Body of pancreas (tissue), 4 donors: ENCODE measurements at regions not wholly inside any gene's neighbourhood (a gene's known extent, or its start where the extent isn't known, plus 50 kb on each side); places are given as distances from the start of the nearest gene placed in this dataset.

Experiments used
- CTCF ChIP-seq, 7 experiments: fragments of 450-650 bp in 4 of 7; fragments of 200-600 bp in 3 of 7; sonication (generic) in 3 of 7; IDR thresholded peaks; one replicate each; pipeline ENCODE4 v1.5.1; 2016 to 2019; ENCODE audit warnings: antibody characterized with exemption in 7 of 7
- POLR2A ChIP-seq, 3 donors: fragments of 450-650 bp; IDR thresholded peaks; one replicate each; pipeline ENCODE4 v1.6.1; 2016; ENCODE audit warnings: antibody characterized with exemption in 3 of 3, mild to moderate bottlenecking in 2 of 3

GRCh38 chr6:51533962-51534361 lies 553.5 kb downstream of the PKHD1 start:
- no peak for TF ChIP-seq CTCF (IDR thresholded peaks at IDR 0.05)
- no peak for TF ChIP-seq POLR2A (IDR thresholded peaks at IDR 0.05)
